Sigmoid colon (tissue), 3 donors: ENCODE measurements at regions not wholly inside any gene's neighbourhood (a gene's known extent, or its start where the extent isn't known, plus 50 kb on each side); places are given as distances from the start of the nearest gene placed in this dataset.

Experiments
- CTCF ChIP-seq, 4 experiments: fragments of 450-650 bp in 3 of 4; fragments of 200-600 bp in 1 of 4; IDR thresholded peaks; one replicate each; pipeline ENCODE4 v1.5.1; 2016 to 2019; ENCODE audit warnings: antibody characterized with exemption in 4 of 4, mild to moderate bottlenecking in 3 of 4, moderate library complexity in 2 of 4
- POLR2A ChIP-seq, 2 donors: fragments of 450-650 bp; IDR thresholded peaks; one replicate each; pipeline ENCODE4 v1.6.1; 2016; ENCODE audit warnings: antibody characterized with exemption in 2 of 2, mild to moderate bottlenecking in 2 of 2, moderate library complexity in 2 of 2

- no peak for TF ChIP-seq POLR2A (IDR thresholded peaks at IDR 0.05)
- TF ChIP-seq CTCF (IDR thresholded peaks at IDR 0.05): no peak
Measured at GRCh38 chr2:157929871-157930667, 53.9 kb upstream of the ACVR1 start.
